ENCODE measurements at regions not wholly inside any gene's neighbourhood (a gene's known extent, or its start where the extent isn't known, plus 50 kb on each side); places are given as distances from the start of the nearest gene placed in this dataset.

DNA sequence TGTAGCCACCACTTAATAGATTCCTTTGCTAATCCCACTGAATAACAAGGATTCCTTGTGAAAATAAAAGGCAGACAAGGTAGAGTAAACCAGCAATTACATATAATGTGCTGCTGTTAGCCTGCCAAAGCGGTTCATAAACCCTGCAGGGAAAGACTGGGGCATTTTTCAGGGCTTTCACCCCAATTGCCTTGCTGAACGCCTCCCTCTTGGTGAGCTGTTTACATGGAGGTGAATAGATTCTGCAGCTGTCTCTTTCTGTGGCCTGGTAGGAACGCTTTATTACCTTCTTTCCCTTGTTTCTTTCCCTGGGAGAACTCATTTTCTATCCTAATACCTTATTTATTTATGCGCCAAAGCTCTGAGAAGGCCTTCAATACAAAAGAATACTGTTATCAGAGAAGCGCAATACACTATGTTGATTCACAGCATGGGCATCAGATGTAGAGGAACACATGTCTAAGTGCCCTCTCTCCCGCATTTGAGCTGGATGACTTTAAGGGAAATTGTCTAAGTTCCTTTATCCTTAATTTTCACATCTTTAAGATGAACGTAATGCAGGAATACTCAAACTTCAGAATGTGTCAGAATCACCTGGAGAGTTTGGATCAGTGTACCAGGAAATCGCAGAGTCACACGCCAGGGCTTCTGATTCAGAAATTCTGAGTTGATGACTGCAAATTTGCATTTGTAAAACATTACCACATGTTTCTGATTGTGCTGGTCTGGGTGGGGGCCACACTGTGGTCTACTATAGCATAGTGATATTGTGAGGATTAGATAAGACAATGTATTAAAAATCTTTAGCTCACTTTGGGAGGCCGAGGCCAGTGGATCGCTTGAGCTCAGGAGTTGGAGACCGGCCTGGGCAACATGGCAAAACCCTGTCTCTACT is 1203.8 kb downstream of the SORCS3 start:
- DNase-seq: no peak

DNA sequence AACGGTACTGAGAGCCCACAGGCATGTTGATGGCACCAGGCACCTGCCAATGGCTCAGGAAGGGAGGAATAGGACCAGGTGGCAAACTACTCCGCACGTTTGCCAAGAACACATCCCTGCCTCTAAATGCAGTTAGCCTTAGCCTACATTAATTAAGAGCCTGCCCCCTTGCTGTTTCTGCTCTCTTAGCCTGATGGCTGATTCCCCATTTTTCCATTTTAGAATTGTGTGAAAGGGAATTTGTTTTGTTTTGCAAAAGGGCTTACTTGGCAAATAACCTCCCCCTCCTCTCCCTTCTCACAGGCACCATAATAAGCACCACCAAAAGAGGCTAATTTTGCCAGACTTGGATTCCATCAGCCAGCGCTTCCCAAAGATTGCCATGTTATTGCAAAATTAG is 1203.2 kb downstream of the SORCS3 start:
- DNase-seq: no peak

DNA sequence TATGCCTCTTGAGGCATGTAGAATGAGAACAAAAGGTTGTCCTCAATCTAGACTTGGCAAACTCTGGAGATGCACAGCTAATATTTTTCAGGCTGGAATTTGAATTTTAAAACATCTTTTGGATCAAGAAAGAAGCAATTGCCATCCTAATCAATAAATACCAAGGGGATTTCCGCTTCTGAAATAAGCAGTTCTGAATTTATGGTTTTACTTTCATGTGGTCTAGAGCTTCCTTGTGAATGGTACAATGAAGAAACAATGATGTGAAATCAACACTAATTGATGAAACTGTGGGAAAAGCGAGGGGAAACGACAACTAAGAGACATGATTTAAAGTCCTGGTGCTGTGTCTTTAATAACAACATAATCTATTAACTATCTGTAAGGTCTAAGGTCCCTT is 1202.7 kb downstream of the SORCS3 start:
- peak; percentile 82 for DNase-seq

- no peak for DNase-seq
Measured at GRCh38 chr10:105840288-105840770, 1199.2 kb downstream of the SORCS3 start.

- DNase-seq: no peak
Measured at GRCh38 chr10:105838392-105838791, 1197.3 kb downstream of the SORCS3 start.

DNA sequence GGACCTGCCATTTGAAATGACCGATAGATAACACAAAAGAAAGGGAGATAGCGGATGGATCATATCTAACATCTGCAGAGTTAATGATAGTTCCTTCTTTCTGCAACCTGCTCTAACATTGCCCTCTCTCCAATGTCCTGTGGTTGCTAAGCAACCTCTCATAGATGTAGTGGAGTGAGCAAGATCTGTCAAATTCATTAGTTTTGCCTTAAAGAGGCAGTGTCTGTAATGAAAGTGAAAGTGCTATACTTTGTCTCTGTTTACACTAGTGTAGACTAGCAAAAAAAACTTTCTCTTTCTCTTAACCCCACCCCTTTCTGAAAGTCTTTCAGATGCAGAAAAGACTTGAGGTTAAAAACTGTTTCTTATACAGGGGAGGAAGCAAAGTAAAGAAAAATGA is 1196.9 kb downstream of the SORCS3 start:
- DNase-seq: peak; percentile 73

GRCh38 chr10:105834261-105835059 is 1193.4 kb downstream of the SORCS3 start:
- DNase-seq: peak; percentile 53

GRCh38 chr10:105827133-105827532 is 1186.0 kb downstream of the SORCS3 start:
- no peak for DNase-seq

DNA sequence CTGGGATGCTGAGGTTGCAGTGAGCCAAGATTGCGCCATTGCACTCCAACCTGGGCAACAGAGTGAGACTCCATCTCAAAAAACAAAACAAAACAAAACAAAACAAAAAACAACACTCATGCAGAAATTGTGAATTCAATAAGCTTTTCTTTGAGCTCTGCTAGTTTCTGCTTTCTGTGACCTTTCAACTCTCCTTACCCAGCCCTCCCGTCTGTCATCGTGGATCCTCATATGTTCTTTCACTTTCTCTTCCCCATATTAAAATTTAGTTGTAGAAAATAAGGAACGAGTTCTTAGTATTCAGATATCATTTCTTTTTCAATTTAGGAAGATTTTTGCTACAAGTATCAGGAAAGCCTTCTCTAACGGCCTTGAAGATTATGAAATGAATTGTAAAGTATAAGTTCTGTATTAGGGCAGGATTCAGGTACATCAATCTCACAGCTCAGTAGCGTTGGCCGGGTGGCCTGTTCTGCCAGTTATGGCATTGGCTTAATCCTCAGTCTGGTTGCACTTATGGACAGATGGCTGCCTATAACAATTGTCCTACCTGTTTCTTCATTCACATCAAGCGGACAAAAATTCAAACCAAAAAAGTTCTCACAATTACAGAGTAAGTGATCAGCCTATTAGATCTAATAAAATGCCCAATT is 1167.0 kb downstream of the SORCS3 start:
- DNase-seq: no peak

DNA sequence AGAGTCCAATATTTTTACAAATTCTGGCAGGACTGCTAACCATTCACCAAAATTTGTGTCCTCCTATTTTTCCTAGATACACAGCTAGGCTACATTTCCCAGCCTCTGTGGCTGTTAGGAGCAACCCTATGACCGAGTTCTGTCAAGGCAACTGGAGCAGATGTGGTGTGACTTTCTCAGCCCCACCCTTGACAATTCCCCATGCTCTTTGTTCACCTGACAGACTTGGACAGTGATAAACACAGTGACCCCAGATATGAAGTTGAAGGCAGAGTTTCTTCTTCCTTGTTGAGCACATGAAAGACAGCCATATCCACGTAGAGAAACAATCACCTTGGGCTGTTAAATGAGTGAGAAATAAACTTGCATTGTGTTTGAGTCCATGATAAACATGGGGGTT is 1162.1 kb downstream of the SORCS3 start:
- no peak for DNase-seq

GRCh38 chr10:105800641-105801040 is 1159.6 kb downstream of the SORCS3 start:
- peak; percentile 72 for DNase-seq

DNA sequence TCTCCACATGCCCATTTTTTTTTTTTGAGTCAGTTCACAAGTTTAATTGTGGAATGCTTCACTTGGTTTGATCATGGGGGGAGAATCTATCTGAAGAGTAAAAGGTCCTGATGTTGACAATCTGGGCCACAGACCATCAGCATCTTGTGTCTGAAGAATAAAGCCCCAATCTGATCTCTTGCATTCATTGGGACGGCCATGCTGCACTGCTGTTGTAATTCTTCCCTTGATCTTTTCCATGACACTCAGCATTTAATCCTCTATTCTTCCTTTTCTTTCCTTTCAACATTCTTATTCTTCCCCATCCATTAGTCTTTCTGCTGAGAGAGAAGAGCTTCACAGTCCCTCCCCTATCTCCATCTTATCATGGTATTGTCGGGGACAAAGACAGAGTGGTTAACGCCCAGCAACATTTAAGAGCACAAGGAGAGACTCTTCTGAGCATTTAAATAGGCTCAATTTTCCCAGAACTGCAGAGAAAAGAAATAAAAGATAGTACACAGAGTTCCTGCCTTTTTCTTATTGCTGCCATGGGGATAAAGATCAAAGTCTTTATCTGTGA is 1157.3 kb downstream of the SORCS3 start:
- DNase-seq: no peak

GRCh38 chr10:105797234-105797890 is 1156.3 kb downstream of the SORCS3 start:
- peak; percentile 77 for DNase-seq

GRCh38 chr10:105793071-105793470 is 1152.0 kb downstream of the SORCS3 start:
- no peak for DNase-seq

GRCh38 chr10:105785721-105786120 is 1144.6 kb downstream of the SORCS3 start:
- no peak for DNase-seq

GRCh38 chr10:105783936-105784483 is 1142.9 kb downstream of the SORCS3 start:
- DNase-seq: peak; percentile 95

GRCh38 chr10:105774881-105775280 is 1133.8 kb downstream of the SORCS3 start:
- no peak for DNase-seq

DNA sequence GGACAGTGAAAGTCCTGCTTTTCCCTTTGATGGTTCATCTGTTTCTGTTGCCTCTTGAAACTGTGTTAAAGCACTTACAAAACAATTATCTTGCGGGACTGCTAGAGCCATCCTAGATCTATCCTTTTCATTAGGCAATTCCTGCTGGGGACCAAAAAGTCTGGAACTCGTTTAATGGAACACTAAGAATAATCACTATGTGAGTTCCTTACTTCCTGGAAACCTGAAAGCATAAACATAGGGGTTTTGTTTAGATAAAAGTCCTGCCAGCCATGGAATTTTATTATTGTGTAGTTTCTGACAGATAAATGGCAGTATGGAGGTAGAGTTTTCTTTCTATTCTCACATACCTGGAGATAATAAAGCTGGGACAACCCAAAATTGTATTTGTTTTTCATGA is 1133.3 kb downstream of the SORCS3 start:
- DNase-seq: no peak

- DNase-seq: no peak
Measured at GRCh38 chr10:105770524-105771212, 1129.6 kb downstream of the SORCS3 start.

DNA sequence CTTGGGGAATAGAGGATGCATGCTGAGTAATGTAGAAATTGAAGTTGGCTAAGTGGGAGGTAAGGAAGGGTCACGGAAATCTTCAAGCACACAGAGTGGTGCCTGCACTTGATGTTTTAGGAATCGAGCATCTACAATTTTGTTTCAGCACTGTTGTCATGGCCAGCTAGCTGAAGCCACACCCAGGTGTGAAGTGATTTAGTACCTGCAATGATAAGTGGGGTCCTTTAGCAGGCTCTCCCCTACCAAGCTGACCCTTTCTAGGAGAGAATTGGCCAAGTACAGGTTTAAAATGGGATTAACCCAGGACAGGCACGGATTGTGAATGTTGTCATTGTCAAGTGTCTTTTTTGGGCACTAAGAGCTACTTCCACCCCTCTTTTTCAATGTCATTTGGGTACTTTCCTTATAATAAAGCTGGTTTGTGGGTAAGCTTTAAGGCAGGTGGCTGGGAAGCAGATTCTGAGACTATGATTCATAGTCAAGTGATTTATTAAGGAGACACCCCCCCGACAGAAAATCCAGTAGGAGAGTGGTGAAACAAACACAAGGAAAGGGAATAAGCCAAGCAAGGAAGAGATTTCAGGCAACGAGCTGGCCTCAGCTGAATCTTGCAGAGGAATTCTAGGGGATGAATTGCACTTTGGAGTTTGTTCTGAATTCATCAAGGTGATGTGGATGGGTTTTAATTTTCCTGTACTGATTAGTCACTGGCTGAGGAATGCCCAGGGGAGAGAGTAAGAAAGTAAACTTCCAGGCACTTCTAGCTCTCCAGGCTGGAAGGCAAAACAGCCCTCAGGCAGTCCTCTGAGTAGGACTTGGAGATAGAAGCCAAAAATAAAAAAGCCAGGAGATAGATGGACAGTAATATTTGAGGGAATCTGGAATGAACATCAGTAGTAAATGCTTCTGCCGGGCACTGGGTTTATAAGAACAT is 1128.4 kb downstream of the SORCS3 start:
- no peak for DNase-seq

Data from eye (tissue), 1 donor.